GM23338 (cell line): ENCODE measurements at regions not wholly inside any gene's neighbourhood (a gene's known extent, or its start where the extent isn't known, plus 50 kb on each side); places are given as distances from the start of the nearest gene placed in this dataset.

Experiments used
- ATAC-seq: fragments of 200-7000 bp; cut with Tn5 transposase; 3 replicates; pipeline ENCODE4 v1.9.1; 2020
- DNase-seq: peaks from one replicate; pipeline ENCODE4 v3.0.0-alpha.2; 2015; ENCODE audit warnings: low spot score
- H2AFZ ChIP-seq: fragments of 200-600 bp; sonication (generic); 2 replicates; pipeline ENCODE4 v1.8.0; 2016; ENCODE audit warnings: antibody characterized with exemption, mild to moderate bottlenecking, moderate library complexity
- H3F3A ChIP-seq: fragments of 200-600 bp; sonication (generic); replicated peaks from 2 replicates; pipeline ENCODE4 v1.8.0; 2017; ENCODE audit warnings: antibody characterized with exemption, mixed run types, low read depth
- H3K27ac ChIP-seq: fragments of 200-600 bp; sonication (generic); 2 replicates; pipeline ENCODE4 v1.6.1; 2016; ENCODE audit warnings: low read depth
- H3K27me3 ChIP-seq: fragments of 200-600 bp; sonication (generic); 2 replicates; pipeline ENCODE4 v1.8.0; 2016; ENCODE audit warnings: mild to moderate bottlenecking, mixed run types, moderate library complexity; ENCODE audit not compliant: insufficient read depth
- H3K36me3 ChIP-seq: fragments of 200-600 bp; sonication (generic); 2 replicates; pipeline ENCODE4 v1.8.0; 2016; ENCODE audit warnings: mild to moderate bottlenecking; ENCODE audit not compliant: insufficient read depth
- H3K4me1 ChIP-seq: fragments of 200-600 bp; sonication (generic); 2 replicates; pipeline ENCODE4 v1.8.0; 2016; ENCODE audit warnings: mild to moderate bottlenecking, moderate library complexity; ENCODE audit not compliant: insufficient read depth
- H3K4me2 ChIP-seq: fragments of 200-600 bp; sonication (generic); 2 replicates; pipeline ENCODE4 v1.7.1; 2017; ENCODE audit warnings: mixed run types
- H3K4me3 ChIP-seq: fragments of 200-600 bp; sonication (generic); 2 replicates; pipeline ENCODE4 v1.6.1; 2016; ENCODE audit warnings: mixed run types
- H3K79me2 ChIP-seq: fragments of 200-600 bp; sonication (generic); replicated peaks from 2 replicates; pipeline ENCODE4 v1.8.0; 2017; ENCODE audit warnings: mild to moderate bottlenecking; ENCODE audit not compliant: insufficient read depth
- H3K9me2 ChIP-seq: fragments of 200-600 bp; sonication (generic); 2 replicates; pipeline ENCODE4 v1.8.0; 2017; ENCODE audit not compliant: insufficient read depth
- H4K20me1 ChIP-seq: fragments of 200-600 bp; sonication (generic); replicated peaks from 2 replicates; pipeline ENCODE4 v1.8.0; 2017; ENCODE audit warnings: mild to moderate bottlenecking; ENCODE audit not compliant: insufficient read depth
- H3K27ac Mint-ChIP-seq: 2 replicates; pipeline ENCODE4 v1.8.0; 2020; ENCODE audit warnings: inconsistent platforms, mild to moderate bottlenecking, moderate library complexity, mixed read lengths
- H3K27me3 Mint-ChIP-seq: 3 replicates; pipeline ENCODE4 v1.8.0; 2022; ENCODE audit warnings: low read depth, mild to moderate bottlenecking, moderate library complexity, mixed read lengths, inconsistent platforms; ENCODE audit not compliant: insufficient read depth, poor library complexity
- H3K36me3 Mint-ChIP-seq: 3 replicates; pipeline ENCODE4 v1.8.0; 2021; ENCODE audit warnings: low read depth, mild to moderate bottlenecking, inconsistent platforms, moderate library complexity, mixed read lengths
- H3K4me1 Mint-ChIP-seq: 3 replicates; pipeline ENCODE4 v1.8.0; 2020; ENCODE audit warnings: mild to moderate bottlenecking, inconsistent platforms, mixed read lengths
- H3K4me3 Mint-ChIP-seq: 3 replicates; pipeline ENCODE4 v1.8.0; 2021; ENCODE audit warnings: moderate library complexity, mild to moderate bottlenecking, inconsistent platforms, mixed read lengths
- H3K9me3 Mint-ChIP-seq: 3 replicates; pipeline ENCODE4 v1.8.0; 2020; ENCODE audit warnings: moderate library complexity, mild to moderate bottlenecking, inconsistent platforms, mixed read lengths
- EZH2 ChIP-seq: fragments of 200-600 bp; sonication (generic); IDR thresholded peaks from one replicate; pipeline ENCODE4 v1.8.0; 2017; ENCODE audit warnings: antibody characterized with exemption, mild to moderate bottlenecking, low read depth; ENCODE audit not compliant: unreplicated experiment
- JUNB ChIP-seq: IDR thresholded peaks from one replicate; pipeline ENCODE4 v1.6.1; 2016; ENCODE audit warnings: antibody characterized with exemption; ENCODE audit not compliant: unreplicated experiment
- ZNF462 ChIP-seq: fragments of 250-450 bp; sonication (Bioruptor Pico); IDR thresholded peaks from 2 replicates; pipeline ENCODE4 v1.5.0; 2020; ENCODE audit warnings: mild to moderate bottlenecking, moderate library complexity
- TF ChIP-seq, protein P1 (sequence below): IDR thresholded peaks from one replicate; pipeline ENCODE4 v1.6.1; 2018; ENCODE audit warnings: antibody characterized with exemption; ENCODE audit not compliant: unreplicated experiment

DNA sequence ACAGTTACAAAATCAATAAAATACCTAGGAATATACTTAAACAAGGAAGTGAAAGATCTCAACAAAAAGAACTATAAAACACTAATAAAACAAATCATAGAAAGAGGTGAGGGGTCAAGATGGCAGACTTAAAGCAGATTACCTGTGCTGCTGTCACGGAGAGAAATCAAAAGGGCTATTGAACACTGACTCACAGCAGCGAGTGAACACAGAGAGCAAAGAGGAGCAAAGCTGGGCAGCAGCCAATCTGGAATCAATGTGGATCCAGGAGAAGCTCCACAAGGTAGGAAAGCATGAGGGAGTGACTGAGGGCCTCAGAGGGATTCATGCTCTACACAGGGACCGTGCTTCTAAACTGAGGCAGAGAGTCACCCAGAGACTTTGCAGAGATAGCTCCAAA is 562.0 kb upstream of the SEMA3D start:
- no peak overlapping the region for H2AFZ ChIP-seq
- DNase-seq: no peak
- no peaks in the 10 kb centered on the region for H3F3A ChIP-seq
- peaks cover 17% of the 10 kb centered on the region; the same call in 2 of the 3 replicates for H3K36me3 Mint-ChIP-seq
- H3K4me3 Mint-ChIP-seq: no peak overlapping the region
- ATAC-seq: no peak
- H3K27me3 ChIP-seq: peaks cover 12% of the 10 kb centered on the region; the same call in 1 of the 2 replicates
- H3K4me1 Mint-ChIP-seq: 0 out of 3 replicates have a peak, but pooled peaks cover 6% of the 10 kb centered on the region
- H3K4me1 ChIP-seq: no peaks in the 10 kb centered on the region
- H3K27ac ChIP-seq: no peak overlapping the region
- no peak overlapping the region for H3K27ac Mint-ChIP-seq
- peaks cover 21% of the 10 kb centered on the region for H3K9me3 Mint-ChIP-seq
- no peaks in the 10 kb centered on the region for H3K79me2 ChIP-seq
- H3K9me2 ChIP-seq: peaks cover 7% of the 10 kb centered on the region; the same call in 1 of the 2 replicates
- no peak overlapping the region for H3K4me3 ChIP-seq
- H3K4me2 ChIP-seq: no peak overlapping the region
- TF ChIP-seq ZNF462 (no peak), EZH2 (no peak), JUNB (no peak)
- TF ChIP-seq, protein P1, sequence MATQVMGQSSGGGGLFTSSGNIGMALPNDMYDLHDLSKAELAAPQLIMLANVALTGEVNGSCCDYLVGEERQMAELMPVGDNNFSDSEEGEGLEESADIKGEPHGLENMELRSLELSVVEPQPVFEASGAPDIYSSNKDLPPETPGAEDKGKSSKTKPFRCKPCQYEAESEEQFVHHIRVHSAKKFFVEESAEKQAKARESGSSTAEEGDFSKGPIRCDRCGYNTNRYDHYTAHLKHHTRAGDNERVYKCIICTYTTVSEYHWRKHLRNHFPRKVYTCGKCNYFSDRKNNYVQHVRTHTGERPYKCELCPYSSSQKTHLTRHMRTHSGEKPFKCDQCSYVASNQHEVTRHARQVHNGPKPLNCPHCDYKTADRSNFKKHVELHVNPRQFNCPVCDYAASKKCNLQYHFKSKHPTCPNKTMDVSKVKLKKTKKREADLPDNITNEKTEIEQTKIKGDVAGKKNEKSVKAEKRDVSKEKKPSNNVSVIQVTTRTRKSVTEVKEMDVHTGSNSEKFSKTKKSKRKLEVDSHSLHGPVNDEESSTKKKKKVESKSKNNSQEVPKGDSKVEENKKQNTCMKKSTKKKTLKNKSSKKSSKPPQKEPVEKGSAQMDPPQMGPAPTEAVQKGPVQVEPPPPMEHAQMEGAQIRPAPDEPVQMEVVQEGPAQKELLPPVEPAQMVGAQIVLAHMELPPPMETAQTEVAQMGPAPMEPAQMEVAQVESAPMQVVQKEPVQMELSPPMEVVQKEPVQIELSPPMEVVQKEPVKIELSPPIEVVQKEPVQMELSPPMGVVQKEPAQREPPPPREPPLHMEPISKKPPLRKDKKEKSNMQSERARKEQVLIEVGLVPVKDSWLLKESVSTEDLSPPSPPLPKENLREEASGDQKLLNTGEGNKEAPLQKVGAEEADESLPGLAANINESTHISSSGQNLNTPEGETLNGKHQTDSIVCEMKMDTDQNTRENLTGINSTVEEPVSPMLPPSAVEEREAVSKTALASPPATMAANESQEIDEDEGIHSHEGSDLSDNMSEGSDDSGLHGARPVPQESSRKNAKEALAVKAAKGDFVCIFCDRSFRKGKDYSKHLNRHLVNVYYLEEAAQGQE: no peak
- H3K27me3 Mint-ChIP-seq: peaks cover 2% of the 10 kb centered on the region
- no peaks in the 10 kb centered on the region for H4K20me1 ChIP-seq
- H3K36me3 ChIP-seq: no peaks in the 10 kb centered on the region; the same call in 1 of the 2 replicates
